CD4-positive, alpha-beta T cell treated with Interleukin-17A for 1 hour (primary cell): ENCODE measurements at regions not wholly inside any gene's neighbourhood (a gene's known extent, or its start where the extent isn't known, plus 50 kb on each side); places are given as distances from the start of the nearest gene placed in this dataset.
"Not testable (repeated sequence)": the region's sequence is repeated elsewhere in the genome, so short reads cannot be mapped to it uniquely, and the experiment has no call there.

Experiments used
- DNase-seq: peaks from one replicate; pipeline ENCODE4 v3.0.0-alpha.2; 2020

GRCh38 chr22:22193923-22194322, 50.7 kb upstream of the VPREB1 start:
- DNase-seq: no peak

GRCh38 chr22:22193462-22193861, 51.1 kb upstream of the VPREB1 start:
- not testable (repeated sequence) for DNase-seq

GRCh38 chr22:22193006-22193405, 51.6 kb upstream of the VPREB1 start:
- not testable (repeated sequence) for DNase-seq

- DNase-seq: not testable (repeated sequence)
Observed at GRCh38 chr22:22189796-22190195, 54.8 kb upstream of the VPREB1 start.

- not testable (repeated sequence) for DNase-seq
Observed at GRCh38 chr22:22187863-22188262, 56.7 kb upstream of the VPREB1 start.

GRCh38 chr22:22187299-22187698, 57.3 kb upstream of the VPREB1 start:
- no peak for DNase-seq

- DNase-seq: no peak
Observed at GRCh38 chr22:22185844-22186499, 58.6 kb upstream of the VPREB1 start.

- no peak for DNase-seq
Observed at GRCh38 chr22:22185217-22185616, 59.4 kb upstream of the VPREB1 start.

- no peak for DNase-seq
Observed at GRCh38 chr22:22184277-22184807, 60.2 kb upstream of the VPREB1 start.

GRCh38 chr22:22182990-22183264, 61.7 kb upstream of the VPREB1 start:
- no peak for DNase-seq

GRCh38 chr22:22182218-22182989, 62.2 kb upstream of the VPREB1 start:
- DNase-seq: no peak

- DNase-seq: no peak
Observed at GRCh38 chr22:22181341-22181850, 63.2 kb upstream of the VPREB1 start.

- DNase-seq: no peak
Observed at GRCh38 chr22:22180738-22181285, 63.8 kb upstream of the VPREB1 start.

GRCh38 chr22:22179858-22180257, 64.7 kb upstream of the VPREB1 start:
- no peak for DNase-seq

GRCh38 chr22:22178992-22179391, 65.6 kb upstream of the VPREB1 start:
- no peak for DNase-seq

- DNase-seq: no peak
Observed at GRCh38 chr22:22178355-22178965, 66.1 kb upstream of the VPREB1 start.

- DNase-seq: no peak
Observed at GRCh38 chr22:22176929-22177616, 67.5 kb upstream of the VPREB1 start.

- DNase-seq: not testable (repeated sequence)
Observed at GRCh38 chr22:22172896-22173628, 71.5 kb upstream of the VPREB1 start.

- DNase-seq: no peak
Observed at GRCh38 chr22:22171357-22172218, 73.0 kb upstream of the VPREB1 start.

- no peak for DNase-seq
Observed at GRCh38 chr22:22169923-22170322, 74.7 kb upstream of the VPREB1 start.
